Uterus (tissue), 3 donors: ENCODE measurements at regions not wholly inside any gene's neighbourhood (a gene's known extent, or its start where the extent isn't known, plus 50 kb on each side); places are given as distances from the start of the nearest gene placed in this dataset.

Source experiments
- DNase-seq, 2 donors: peaks; one replicate each; pipeline ENCODE4 v3.0.0-alpha.2; 2019 to 2020
- H3K27ac ChIP-seq, 2 donors: fragments of 200-600 bp; sonication (generic); 1 replicate in 1 of 2; 2 replicates in 1 of 2; pipeline ENCODE4 v1.5.1; 2016 to 2018
- H3K27me3 ChIP-seq, 2 donors: fragments of 200-600 bp; sonication (generic); one replicate each; pipeline ENCODE4 v1.5.1; 2018 to 2019; ENCODE audit warnings: control low read depth in 1 of 2
- H3K36me3 ChIP-seq, 2 donors: fragments of 200-600 bp; sonication (generic); one replicate each; pipeline ENCODE4 v1.5.1; 2019; ENCODE audit warnings: control low read depth in 1 of 2
- H3K4me1 ChIP-seq, 2 donors: fragments of 200-600 bp; sonication (generic); one replicate each; pipeline ENCODE4 v1.5.1; 2018 to 2019; ENCODE audit warnings: control low read depth in 1 of 2
- H3K4me3 ChIP-seq, 2 donors: fragments of 200-600 bp; sonication (generic); 1 replicate in 1 of 2; 2 replicates in 1 of 2; pipeline ENCODE4 v1.5.1; 2018 to 2019; ENCODE audit warnings: mild to moderate bottlenecking in 1 of 2
- H3K9me3 ChIP-seq, 2 donors: fragments of 200-600 bp; sonication (generic); one replicate each; pipeline ENCODE4 v1.5.1; 2019; ENCODE audit warnings: control low read depth in 1 of 2
- POLR2A ChIP-seq, 2 donors: fragments of 450-650 bp; IDR thresholded peaks; one replicate each; pipeline ENCODE4 v1.6.1; 2016; ENCODE audit warnings: antibody characterized with exemption in 2 of 2, mild to moderate bottlenecking in 1 of 2, moderate library complexity in 1 of 2
- intact Hi-C: fragments of 100-400 bp; cut with DNase I; formaldehyde crosslinking; loops from one replicate; pipeline ENCODE4 v1.15.1; 2023; ENCODE audit warnings: low total_unique reads
- TF ChIP-seq, protein P1 (sequence below), 4 experiments: fragments of 200-600 bp in 2 of 4; fragments of 450-650 bp in 2 of 4; sonication (generic) in 2 of 4; IDR thresholded peaks; one replicate each; pipeline ENCODE4 v1.5.1; 2016 to 2019; ENCODE audit warnings: antibody characterized with exemption in 4 of 4, mild to moderate bottlenecking in 2 of 4, moderate library complexity in 1 of 4
- donor health status: DM: yes; HTN: yes; CAD: no.

DNA sequence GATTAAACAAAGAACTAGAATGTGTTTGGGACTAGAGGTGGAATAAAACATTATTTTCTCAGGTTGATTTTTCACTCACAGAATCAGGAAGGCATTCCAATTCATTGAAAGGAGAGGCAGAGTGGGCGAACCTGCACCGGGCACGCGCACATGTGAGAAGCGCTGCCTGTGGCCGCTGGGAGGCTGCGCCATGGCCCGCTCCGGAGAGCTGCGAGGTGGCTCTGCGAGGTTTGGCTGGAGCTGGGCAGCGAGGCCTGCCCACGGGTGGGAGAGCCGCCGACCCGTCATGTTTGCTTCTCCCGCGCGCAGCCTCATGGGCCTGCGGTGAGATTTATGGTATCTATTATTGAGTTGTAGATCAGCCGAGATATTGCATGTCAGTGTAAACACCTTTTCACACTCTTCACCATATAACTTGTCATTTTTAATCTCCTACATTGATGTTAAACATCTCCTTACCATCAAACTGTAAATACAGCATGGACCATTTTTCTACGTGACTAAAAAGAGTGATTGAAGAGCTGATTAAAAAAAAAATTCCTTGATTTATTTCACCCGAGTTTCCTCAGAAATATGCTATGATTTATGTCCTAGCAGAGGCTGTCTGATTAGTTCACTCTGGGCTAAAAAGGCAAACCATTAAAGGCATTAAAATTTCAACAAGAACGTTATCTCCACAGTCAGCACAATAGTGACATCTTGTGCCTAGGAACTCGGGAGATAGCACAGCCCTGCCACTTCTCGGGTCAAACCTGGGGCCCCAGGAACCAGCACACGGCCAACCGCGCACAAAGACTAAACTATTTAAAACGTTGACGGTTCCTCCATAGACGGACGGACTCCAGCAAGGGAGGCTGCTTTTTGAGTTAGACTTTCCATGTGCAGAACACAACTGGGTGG, 96.6 kb upstream of the RNF32 start:
- H3K36me3 ChIP-seq, result no peaks in the 10 kb centered on the region
- no peak for DNase-seq
- H3K27me3 ChIP-seq, result no peaks in the 10 kb centered on the region
- H3K27ac ChIP-seq, result no peak overlapping the region
- H3K4me1 ChIP-seq, result no peaks in the 10 kb centered on the region
- TF ChIP-seq POLR2A (IDR thresholded peaks at IDR 0.05), result no peak
- TF ChIP-seq, protein P1, sequence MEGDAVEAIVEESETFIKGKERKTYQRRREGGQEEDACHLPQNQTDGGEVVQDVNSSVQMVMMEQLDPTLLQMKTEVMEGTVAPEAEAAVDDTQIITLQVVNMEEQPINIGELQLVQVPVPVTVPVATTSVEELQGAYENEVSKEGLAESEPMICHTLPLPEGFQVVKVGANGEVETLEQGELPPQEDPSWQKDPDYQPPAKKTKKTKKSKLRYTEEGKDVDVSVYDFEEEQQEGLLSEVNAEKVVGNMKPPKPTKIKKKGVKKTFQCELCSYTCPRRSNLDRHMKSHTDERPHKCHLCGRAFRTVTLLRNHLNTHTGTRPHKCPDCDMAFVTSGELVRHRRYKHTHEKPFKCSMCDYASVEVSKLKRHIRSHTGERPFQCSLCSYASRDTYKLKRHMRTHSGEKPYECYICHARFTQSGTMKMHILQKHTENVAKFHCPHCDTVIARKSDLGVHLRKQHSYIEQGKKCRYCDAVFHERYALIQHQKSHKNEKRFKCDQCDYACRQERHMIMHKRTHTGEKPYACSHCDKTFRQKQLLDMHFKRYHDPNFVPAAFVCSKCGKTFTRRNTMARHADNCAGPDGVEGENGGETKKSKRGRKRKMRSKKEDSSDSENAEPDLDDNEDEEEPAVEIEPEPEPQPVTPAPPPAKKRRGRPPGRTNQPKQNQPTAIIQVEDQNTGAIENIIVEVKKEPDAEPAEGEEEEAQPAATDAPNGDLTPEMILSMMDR (IDR thresholded peaks at IDR 0.05), result no peak
- H3K4me3 ChIP-seq, result no peak overlapping the region
- intact Hi-C loops, result no loop called here
- H3K9me3 ChIP-seq, result no peaks in the 10 kb centered on the region

- H3K4me1 ChIP-seq, result no peaks in the 10 kb centered on the region
- H3K36me3 ChIP-seq, result no peaks in the 10 kb centered on the region
- DNase-seq, result no peak
- no peak overlapping the region for H3K4me3 ChIP-seq
- H3K9me3 ChIP-seq, result no peaks in the 10 kb centered on the region
- TF ChIP-seq POLR2A (IDR thresholded peaks at IDR 0.05), result no peak
- TF ChIP-seq, protein P1 (IDR thresholded peaks at IDR 0.05), result no peak
- no peaks in the 10 kb centered on the region for H3K27me3 ChIP-seq
- intact Hi-C loops, result no loop called here
- no peak overlapping the region for H3K27ac ChIP-seq
Observed at GRCh38 chr7:156540619-156541165, 99.9 kb upstream of the RNF32 start.

- no peak for DNase-seq
- no peak overlapping the region for H3K4me3 ChIP-seq
- no peaks in the 10 kb centered on the region for H3K9me3 ChIP-seq
- intact Hi-C loops, result no loop called here
- H3K27me3 ChIP-seq, result no peaks in the 10 kb centered on the region
- no peak for TF ChIP-seq POLR2A (IDR thresholded peaks at IDR 0.05)
- TF ChIP-seq, protein P1 (IDR thresholded peaks at IDR 0.05), result no peak
- H3K27ac ChIP-seq, result no peak overlapping the region
- H3K36me3 ChIP-seq, result no peaks in the 10 kb centered on the region
- no peaks in the 10 kb centered on the region for H3K4me1 ChIP-seq
Observed at GRCh38 chr7:156539999-156540398, 100.6 kb upstream of the RNF32 start.

- Histone ChIP-seq H3K4me3 (no peak overlapping the region), H3K36me3 (no peaks in the 10 kb centered on the region), H3K4me1 (no peaks in the 10 kb centered on the region), H3K27ac (no peak overlapping the region), H3K9me3 (no peaks in the 10 kb centered on the region), H3K27me3 (no peaks in the 10 kb centered on the region)
- DNase-seq, result no peak
- intact Hi-C loops, result no loop called here
- TF ChIP-seq, protein P1 (IDR thresholded peaks at IDR 0.05), result no peak
- TF ChIP-seq POLR2A (IDR thresholded peaks at IDR 0.05), result no peak
Observed at GRCh38 chr7:156537006-156537405, 103.6 kb upstream of the RNF32 start.

DNA sequence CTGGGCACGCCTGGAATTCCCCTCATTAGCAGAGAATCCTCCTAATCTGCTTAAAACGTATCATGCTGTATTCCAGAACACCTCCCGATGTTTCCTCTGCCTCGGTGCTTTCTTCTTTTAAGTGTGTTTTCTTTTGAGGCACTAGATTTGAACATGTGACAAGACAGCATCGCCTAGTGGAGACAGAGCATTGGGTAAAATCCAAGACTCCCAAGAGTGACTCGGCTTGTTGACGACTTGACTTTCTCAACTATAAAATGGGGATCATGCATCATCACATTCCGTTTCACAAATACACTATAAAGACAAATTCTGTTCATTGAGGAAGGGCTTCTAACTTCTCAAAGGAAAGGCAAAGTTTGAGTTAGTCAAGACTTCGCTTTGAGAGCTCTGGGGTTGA, 105.6 kb upstream of the RNF32 start:
- intact Hi-C loops, result no loop called here
- Histone ChIP-seq H3K27ac (no peak overlapping the region), H3K27me3 (no peaks in the 10 kb centered on the region), H3K4me3 (no peak overlapping the region), H3K4me1 (no peaks in the 10 kb centered on the region), H3K9me3 (no peaks in the 10 kb centered on the region), H3K36me3 (no peaks in the 10 kb centered on the region)
- TF ChIP-seq POLR2A (IDR thresholded peaks at IDR 0.05), result no peak
- TF ChIP-seq, protein P1 (IDR thresholded peaks at IDR 0.05), result no peak
- no peak for DNase-seq
